22Rv1 (cell line): ENCODE measurements at regions not wholly inside any gene's neighbourhood (a gene's known extent, or its start where the extent isn't known, plus 50 kb on each side); places are given as distances from the start of the nearest gene placed in this dataset.

Experiments used
- H3K27ac ChIP-seq: fragments of 450-650 bp; 2 replicates; pipeline ENCODE4 v1.5.1; 2017
- CTCF ChIP-seq: fragments of 450-650 bp; IDR thresholded peaks from 2 replicates; pipeline ENCODE4 v1.5.1; 2017; ENCODE audit warnings: mild to moderate bottlenecking
- ZFX ChIP-seq: fragments of 450-650 bp; IDR thresholded peaks from 2 replicates; pipeline ENCODE4 v1.6.1; 2017; ENCODE audit warnings: antibody characterized with exemption, borderline replicate concordance

DNA sequence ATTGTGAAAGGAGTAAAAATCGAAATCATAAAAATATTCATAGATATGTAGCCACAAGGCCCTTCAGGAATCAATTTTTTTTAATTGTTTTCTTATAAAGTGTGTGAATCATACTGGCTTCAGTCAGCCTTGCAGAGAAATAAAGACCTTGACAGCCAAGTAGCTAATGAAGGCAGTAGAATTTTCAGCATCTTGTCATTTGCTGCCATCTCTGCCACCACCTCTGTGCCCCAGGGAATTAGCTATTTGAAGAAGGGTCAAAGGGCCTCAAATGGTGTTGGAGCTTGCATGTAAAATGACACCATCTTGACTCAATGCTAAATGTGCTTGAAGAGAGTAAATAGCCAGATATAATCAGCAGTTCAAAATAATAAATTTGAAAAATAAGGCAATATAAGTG lies 359.4 kb upstream of the DCN start:
- no peak for TF ChIP-seq ZFX
- TF ChIP-seq CTCF = no peak

GRCh38 chr12:91538418-91538817 lies 355.8 kb upstream of the DCN start:
- no peak for TF ChIP-seq CTCF
- no peak for TF ChIP-seq ZFX
- H3K27ac ChIP-seq = no peak overlapping the region

More for the DNA sequence above, 359.4 kb upstream of the DCN start:
- no peak overlapping the region for H3K27ac ChIP-seq

GRCh38 chr12:91533366-91533765 lies 350.7 kb upstream of the DCN start:
- no peak overlapping the region for H3K27ac ChIP-seq
- no peak for TF ChIP-seq ZFX
- TF ChIP-seq CTCF = no peak

- H3K27ac ChIP-seq = no peak overlapping the region
- no peak for TF ChIP-seq ZFX
- no peak for TF ChIP-seq CTCF
Measured at GRCh38 chr12:91529829-91530228, 347.2 kb upstream of the DCN start.

DNA sequence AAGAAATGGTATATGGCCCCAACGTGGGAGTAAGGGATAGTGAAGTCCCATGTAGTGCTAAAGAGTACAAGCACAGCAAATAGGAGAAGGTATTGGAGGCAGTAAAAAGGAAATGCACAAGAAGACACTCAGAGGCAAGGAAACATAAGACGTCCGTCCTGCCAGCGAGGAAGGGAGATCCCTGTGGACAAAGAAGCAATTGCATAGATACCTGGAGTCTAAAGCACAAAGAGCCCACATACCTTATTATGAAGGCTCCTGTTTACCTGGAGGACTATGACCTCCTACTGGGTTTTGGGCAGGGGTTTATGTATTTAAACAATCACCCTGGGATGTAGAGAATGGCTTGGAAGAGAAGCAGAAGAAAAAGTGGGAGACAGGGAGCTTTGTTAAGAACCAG lies 341.2 kb upstream of the DCN start:
- TF ChIP-seq CTCF (no peak), ZFX (no peak)
- no peak overlapping the region for H3K27ac ChIP-seq

GRCh38 chr12:91516695-91517047 lies 334.1 kb upstream of the DCN start:
- TF ChIP-seq ZFX = no peak
- no peak for TF ChIP-seq CTCF

DNA sequence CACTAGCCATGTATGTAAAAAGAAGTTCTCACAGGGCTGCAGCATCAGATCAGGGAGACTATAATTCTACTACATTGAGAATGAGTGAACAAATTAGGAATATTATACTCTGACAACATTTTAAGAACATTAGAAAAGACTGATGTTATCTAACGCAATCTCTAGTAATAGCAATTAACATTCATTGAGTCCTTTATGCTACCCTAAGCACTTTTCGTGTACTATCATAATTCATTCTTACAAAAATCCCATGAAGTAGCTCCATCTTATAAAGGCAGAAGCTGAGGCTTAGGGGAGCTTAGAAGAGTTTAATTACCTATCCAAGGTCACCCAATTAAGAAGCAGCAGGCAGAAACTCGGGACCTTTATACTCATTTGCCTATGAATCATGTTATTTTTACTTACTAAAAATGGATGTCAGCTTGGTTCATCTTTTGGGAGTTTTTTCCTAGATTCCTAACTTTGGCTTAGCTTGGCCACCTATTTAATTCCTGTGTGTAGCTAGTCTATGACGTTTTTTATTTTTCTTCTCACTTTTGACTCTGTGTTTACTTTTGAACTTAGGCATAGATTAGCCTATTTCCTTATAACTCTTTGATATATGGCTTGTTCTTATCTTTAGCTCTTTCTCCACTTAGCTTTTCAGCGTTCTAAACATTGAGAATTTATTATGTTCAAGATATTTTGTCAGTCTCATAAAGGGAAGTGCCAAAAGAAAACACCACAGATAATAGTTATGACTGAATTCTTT lies 333.5 kb upstream of the DCN start:
- H3K27ac ChIP-seq = no peak overlapping the region
- TF ChIP-seq ZFX = no peak

More at GRCh38 chr12:91516695-91517047, 334.1 kb upstream of the DCN start:
- H3K27ac ChIP-seq = no peak overlapping the region

DNA sequence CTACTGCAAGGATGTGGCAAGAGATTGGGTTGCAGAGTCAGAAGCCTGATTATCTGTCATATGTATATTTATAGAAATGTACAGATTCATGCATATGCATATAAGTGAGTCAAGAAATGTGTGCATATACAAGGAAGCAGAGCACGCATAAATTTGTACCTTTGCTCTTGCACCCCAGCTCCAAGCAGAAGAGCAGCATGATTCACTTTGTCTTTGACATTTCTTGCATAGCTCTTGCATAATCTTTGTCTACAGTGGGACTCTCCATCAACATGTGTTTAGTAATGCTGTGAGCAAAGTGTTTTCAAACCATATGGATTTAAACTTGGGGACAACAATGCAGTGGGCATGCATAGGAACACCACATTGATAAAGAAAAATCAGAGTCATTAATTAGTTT lies 330.7 kb upstream of the DCN start:
- no peak overlapping the region for H3K27ac ChIP-seq
- TF ChIP-seq ZFX (no peak), CTCF (no peak)
